Fibroblast of villous mesenchyme (primary cell): ENCODE measurements at regions not wholly inside any gene's neighbourhood (a gene's known extent, or its start where the extent isn't known, plus 50 kb on each side); places are given as distances from the start of the nearest gene placed in this dataset.

ENCODE experiments used
- DNase-seq: peaks from one replicate; pipeline ENCODE4 v3.0.0-alpha.2; 2010; ENCODE audit warnings: low read depth
- H3K4me3 ChIP-seq: 2 replicates; pipeline ENCODE4 v1.5.1; 2011; ENCODE audit warnings: low read depth, mild to moderate bottlenecking, low read length
- TF ChIP-seq, protein P1 (sequence below): IDR thresholded peaks from 2 replicates; pipeline ENCODE4 v1.5.1; 2012; ENCODE audit warnings: low read depth, mild to moderate bottlenecking, low read length; ENCODE audit not compliant: insufficient read depth

DNA sequence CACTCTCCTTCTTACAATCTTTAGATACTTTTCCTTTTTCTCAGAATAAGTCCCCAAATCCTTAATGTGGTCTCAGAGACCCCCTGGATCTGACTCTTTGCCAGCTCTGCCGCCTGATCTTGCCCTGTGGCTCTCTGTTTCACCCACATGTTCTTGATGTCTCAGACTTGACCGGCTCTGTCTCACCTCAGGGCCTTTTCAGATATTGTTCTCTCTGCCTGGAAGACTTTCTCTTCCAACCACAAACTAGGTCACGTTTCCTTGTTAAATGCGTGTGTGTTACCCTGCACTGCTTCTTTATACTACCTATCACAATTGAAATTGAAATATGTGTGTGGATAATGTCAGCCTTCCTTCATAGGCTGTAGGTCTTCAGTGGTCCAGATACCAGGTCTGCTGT, 265.4 kb upstream of the NUDT12 start:
- DNase-seq: no peak
- H3K4me3 ChIP-seq: no peak overlapping the region
- TF ChIP-seq, protein P1, sequence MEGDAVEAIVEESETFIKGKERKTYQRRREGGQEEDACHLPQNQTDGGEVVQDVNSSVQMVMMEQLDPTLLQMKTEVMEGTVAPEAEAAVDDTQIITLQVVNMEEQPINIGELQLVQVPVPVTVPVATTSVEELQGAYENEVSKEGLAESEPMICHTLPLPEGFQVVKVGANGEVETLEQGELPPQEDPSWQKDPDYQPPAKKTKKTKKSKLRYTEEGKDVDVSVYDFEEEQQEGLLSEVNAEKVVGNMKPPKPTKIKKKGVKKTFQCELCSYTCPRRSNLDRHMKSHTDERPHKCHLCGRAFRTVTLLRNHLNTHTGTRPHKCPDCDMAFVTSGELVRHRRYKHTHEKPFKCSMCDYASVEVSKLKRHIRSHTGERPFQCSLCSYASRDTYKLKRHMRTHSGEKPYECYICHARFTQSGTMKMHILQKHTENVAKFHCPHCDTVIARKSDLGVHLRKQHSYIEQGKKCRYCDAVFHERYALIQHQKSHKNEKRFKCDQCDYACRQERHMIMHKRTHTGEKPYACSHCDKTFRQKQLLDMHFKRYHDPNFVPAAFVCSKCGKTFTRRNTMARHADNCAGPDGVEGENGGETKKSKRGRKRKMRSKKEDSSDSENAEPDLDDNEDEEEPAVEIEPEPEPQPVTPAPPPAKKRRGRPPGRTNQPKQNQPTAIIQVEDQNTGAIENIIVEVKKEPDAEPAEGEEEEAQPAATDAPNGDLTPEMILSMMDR: no peak

DNA sequence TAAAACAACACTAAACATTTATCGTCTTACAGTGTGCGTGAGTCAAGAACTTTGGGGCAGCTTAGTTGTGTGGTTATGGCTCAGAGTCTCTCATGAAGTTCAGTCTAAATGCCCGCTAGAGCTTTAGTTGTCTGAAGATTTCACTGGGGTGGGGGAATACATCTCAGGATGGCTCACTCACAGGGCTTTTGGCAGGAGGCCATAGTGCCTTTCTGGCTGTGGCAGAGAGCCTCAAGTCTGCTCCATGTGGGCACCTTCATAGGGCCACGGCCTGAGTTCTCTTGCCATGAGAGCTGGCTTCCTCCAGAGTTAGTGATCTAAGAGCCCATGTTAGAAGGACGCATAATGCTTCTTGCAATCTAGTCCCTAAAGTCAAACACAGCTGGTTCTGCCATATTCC, 258.8 kb upstream of the NUDT12 start:
- no peak overlapping the region for H3K4me3 ChIP-seq
- TF ChIP-seq, protein P1: no peak
- no peak for DNase-seq

DNA sequence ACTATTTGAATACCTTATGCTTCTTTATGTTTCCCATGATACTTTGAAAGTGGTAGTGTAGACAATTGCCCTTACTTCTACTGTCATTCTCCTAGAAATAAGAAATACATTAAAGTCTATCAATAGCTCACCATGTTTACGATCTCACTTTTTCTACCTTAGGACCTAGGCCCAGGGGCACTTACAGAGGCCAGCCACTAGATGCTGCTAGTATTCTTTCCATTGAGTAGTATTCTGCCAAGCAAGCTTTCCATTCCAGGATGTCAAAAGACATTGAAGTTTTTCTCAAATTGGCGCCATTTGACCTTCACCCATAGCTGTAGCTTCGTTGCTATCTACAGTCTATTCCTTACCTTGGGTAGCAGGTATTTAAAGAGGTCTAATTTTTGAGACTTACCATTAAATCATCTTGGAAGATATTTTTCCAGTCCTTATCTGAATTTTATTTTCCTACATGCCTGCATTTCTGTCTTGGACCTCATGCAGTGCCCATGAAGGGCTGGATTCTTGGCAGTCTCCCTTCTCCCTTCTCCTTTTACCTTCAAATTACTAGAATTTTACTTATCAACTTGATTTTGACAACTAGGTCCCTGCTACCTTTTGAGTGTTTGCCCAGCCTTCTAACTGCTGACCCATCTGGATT, 246.0 kb upstream of the NUDT12 start:
- TF ChIP-seq, protein P1: peak; percentile 91
- H3K4me3 ChIP-seq: no peak overlapping the region
- DNase-seq: peak; percentile 47

DNA sequence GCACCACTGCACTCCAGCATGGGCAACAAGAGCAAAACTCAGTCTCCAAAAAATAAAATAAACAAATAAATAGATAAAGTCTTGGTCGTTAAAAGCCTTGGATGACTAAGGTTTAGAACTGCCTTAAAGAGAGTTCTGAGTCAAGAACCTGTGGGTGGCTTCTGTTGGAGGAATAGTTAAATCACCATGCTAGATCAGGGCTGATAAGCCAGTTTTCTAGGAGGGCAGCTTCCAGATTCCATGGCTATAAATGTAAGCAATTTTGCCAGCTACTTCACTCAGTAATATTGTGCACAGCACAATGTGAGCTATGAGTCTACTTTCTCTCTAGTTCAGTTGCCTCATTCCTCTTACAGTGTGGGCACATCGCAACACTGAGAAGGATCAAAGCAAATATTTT, 242.1 kb upstream of the NUDT12 start:
- H3K4me3 ChIP-seq: no peak overlapping the region
- no peak for DNase-seq
- TF ChIP-seq, protein P1: no peak

DNA sequence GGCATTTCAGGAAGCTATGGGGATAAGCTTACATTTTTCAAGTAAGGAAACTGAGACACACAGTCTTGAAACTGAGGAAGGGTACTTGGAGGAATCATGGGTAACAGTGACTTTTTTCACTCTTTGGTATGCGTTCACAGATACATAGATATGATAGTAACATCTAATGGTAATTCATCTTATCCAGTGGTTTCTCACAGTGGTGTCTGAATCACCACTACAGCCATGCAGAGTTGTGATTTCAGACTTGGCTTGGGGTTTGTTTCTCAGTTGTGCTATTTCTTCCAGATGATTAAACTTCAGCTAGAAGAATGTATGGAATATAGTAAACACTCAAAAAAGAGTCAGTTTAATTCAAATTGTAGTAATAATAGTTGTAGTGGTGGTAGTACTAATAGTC, 239.1 kb upstream of the NUDT12 start:
- H3K4me3 ChIP-seq: no peak overlapping the region
- TF ChIP-seq, protein P1: no peak
- peak; percentile 8 for DNase-seq

DNA sequence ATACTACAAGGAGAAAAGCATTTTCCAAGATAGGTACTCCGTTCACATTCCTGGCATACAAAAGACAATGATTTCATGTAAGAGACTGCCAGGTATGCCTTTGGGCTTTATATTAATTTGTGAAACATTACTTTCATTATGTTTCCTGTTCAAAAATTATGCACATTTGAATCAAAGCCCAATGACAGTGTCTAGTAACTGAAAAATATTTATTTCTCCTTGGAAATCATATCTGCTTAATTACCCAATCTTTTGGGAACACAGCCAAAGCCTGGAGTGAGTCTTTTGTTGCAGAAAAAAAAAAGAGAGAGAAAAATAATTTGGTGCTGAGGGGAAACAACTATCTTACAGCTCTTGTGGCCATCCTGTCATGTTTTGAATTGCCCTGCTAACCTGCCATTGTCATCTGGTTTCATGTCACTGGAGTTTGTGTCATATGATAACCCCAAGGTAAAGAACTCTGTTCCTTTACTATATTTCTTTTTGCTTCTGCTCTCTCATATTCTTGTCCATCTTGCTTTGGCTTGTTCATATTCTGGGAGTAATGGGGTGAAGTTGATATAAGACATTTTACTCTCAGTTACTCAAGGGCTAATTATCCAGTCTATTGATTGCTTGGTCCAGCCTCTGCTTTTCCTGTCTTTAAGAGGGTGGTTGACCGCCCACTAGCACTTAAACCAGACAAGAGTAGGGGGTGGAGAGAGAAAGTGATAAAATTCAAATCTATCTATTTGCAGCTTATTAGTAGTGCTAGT, 238.3 kb upstream of the NUDT12 start:
- peak; percentile 37 for DNase-seq
- TF ChIP-seq, protein P1: no peak
- H3K4me3 ChIP-seq: no peak overlapping the region
